WTC11 (cell line): ENCODE measurements at regions not wholly inside any gene's neighbourhood (a gene's known extent, or its start where the extent isn't known, plus 50 kb on each side); places are given as distances from the start of the nearest gene placed in this dataset.

Experiments
- ATAC-seq: fragments of 200-7000 bp; cut with Tn5 transposase; 2 replicates; pipeline ENCODE4 v1.10.0; 2021; ENCODE audit warnings: mild to moderate bottlenecking, moderate library complexity
- CTCF ChIA-PET: fragments of 300-600 bp; sonication (Branson Sonifier 250); formaldehyde crosslinking; loops from one replicate; lab custom pipeline; 2021; ENCODE audit warnings: antibody characterized with exemption; lab: Charles Lee
- POLR2A ChIA-PET: fragments of 350-600 bp; sonication (Branson Sonifier 250); formaldehyde crosslinking; loops from one replicate; lab custom pipeline; 2021; ENCODE audit warnings: antibody characterized with exemption; lab: Charles Lee
- DNase-seq: peaks from one replicate; pipeline ENCODE4 v3.0.0; 2021; ENCODE audit warnings: low spot score
- H3K27ac Mint-ChIP-seq: 2 replicates; pipeline ENCODE4 v1.8.0; 2021; ENCODE audit warnings: mixed read lengths
- H3K27me3 Mint-ChIP-seq: 2 replicates; pipeline ENCODE4 v1.8.0; 2021; ENCODE audit warnings: low read depth, mild to moderate bottlenecking, moderate library complexity, mixed read lengths
- H3K36me3 Mint-ChIP-seq: 2 replicates; pipeline ENCODE4 v1.8.0; 2021; ENCODE audit warnings: mixed read lengths
- H3K4me1 Mint-ChIP-seq: 2 replicates; pipeline ENCODE4 v1.8.0; 2022; ENCODE audit warnings: mixed read lengths
- H3K4me3 Mint-ChIP-seq: 2 replicates; pipeline ENCODE4 v1.8.0; 2021; ENCODE audit warnings: mild to moderate bottlenecking, moderate library complexity, mixed read lengths
- H3K9me3 Mint-ChIP-seq: 2 replicates; pipeline ENCODE4 v1.8.0; 2021; ENCODE audit warnings: mixed read lengths
- AFF4 ChIP-seq: sonication (generic); formaldehyde crosslinking; IDR thresholded peaks from 2 replicates; pipeline ENCODE4 v1.8.1; 2023; ENCODE audit warnings: mild to moderate bottlenecking, missing genetic modification reagents, borderline replicate concordance
- ATF2 ChIP-seq: sonication (generic); formaldehyde crosslinking; IDR thresholded peaks from 2 replicates; pipeline ENCODE4 v1.8.1; 2022; ENCODE audit warnings: low read depth, missing genetic modification reagents, borderline replicate concordance
- CBFB ChIP-seq: sonication (generic); formaldehyde crosslinking; IDR thresholded peaks from 2 replicates; pipeline ENCODE4 v1.8.1; 2022; ENCODE audit warnings: mild to moderate bottlenecking, low read depth, missing genetic modification reagents
- EMX1 ChIP-seq: fragments of 250-450 bp; sonication (Bioruptor Pico); IDR thresholded peaks from 2 replicates; pipeline ENCODE4 v1.8.0; 2021; ENCODE audit warnings: mild to moderate bottlenecking
- ERG ChIP-seq: fragments of 250-450 bp; sonication (Bioruptor Pico); IDR thresholded peaks from 2 replicates; pipeline ENCODE4 v1.8.0; 2021; ENCODE audit warnings: mild to moderate bottlenecking
- ETV6 ChIP-seq: sonication (generic); formaldehyde crosslinking; IDR thresholded peaks from 2 replicates; pipeline ENCODE4 v1.8.1; 2022; ENCODE audit warnings: mild to moderate bottlenecking, missing genetic modification reagents
- FOXP1 ChIP-seq: sonication (generic); formaldehyde crosslinking; IDR thresholded peaks from 2 replicates; pipeline ENCODE4 v1.8.0; 2022; ENCODE audit warnings: missing genetic modification reagents, mild to moderate bottlenecking, moderate library complexity, borderline replicate concordance
- FOXP4 ChIP-seq: sonication (generic); formaldehyde crosslinking; IDR thresholded peaks from 2 replicates; pipeline ENCODE4 v1.8.0; 2022; ENCODE audit warnings: mild to moderate bottlenecking, missing genetic modification reagents
- GRHL2 ChIP-seq: fragments of 250-450 bp; sonication (Bioruptor Pico); IDR thresholded peaks from 2 replicates; pipeline ENCODE4 v1.8.0; 2022; ENCODE audit warnings: mild to moderate bottlenecking, moderate library complexity; ENCODE audit not compliant: insufficient replicate concordance, severe bottlenecking
- HMGXB4 ChIP-seq: sonication (generic); formaldehyde crosslinking; IDR thresholded peaks from 2 replicates; pipeline ENCODE4 v1.8.1; 2023; ENCODE audit warnings: mild to moderate bottlenecking, moderate library complexity, missing genetic modification reagents
- IRF2 ChIP-seq: sonication (generic); formaldehyde crosslinking; IDR thresholded peaks from 2 replicates; pipeline ENCODE4 v1.8.0; 2022; ENCODE audit warnings: low read depth, missing genetic modification reagents, borderline replicate concordance
- MAX ChIP-seq: sonication (generic); formaldehyde crosslinking; IDR thresholded peaks from 2 replicates; pipeline ENCODE4 v1.8.0; 2022; ENCODE audit warnings: mild to moderate bottlenecking, missing genetic modification reagents
- PREB ChIP-seq: sonication (generic); formaldehyde crosslinking; IDR thresholded peaks from 2 replicates; pipeline ENCODE4 v1.8.1; 2022; ENCODE audit warnings: mild to moderate bottlenecking, missing genetic modification reagents, moderate library complexity, borderline replicate concordance
- PRRX2 ChIP-seq: fragments of 250-450 bp; sonication (Bioruptor Pico); IDR thresholded peaks from 2 replicates; pipeline ENCODE4 v1.8.0; 2021; ENCODE audit warnings: mild to moderate bottlenecking
- RORB ChIP-seq: fragments of 250-450 bp; sonication (Bioruptor Pico); IDR thresholded peaks from 2 replicates; pipeline ENCODE4 v1.9.0; 2021; ENCODE audit warnings: mild to moderate bottlenecking
- SMAD3 ChIP-seq: sonication (generic); formaldehyde crosslinking; IDR thresholded peaks from 2 replicates; pipeline ENCODE4 v1.8.0; 2022; ENCODE audit warnings: missing genetic modification reagents, mild to moderate bottlenecking, borderline replicate concordance
- SMAD4 ChIP-seq: sonication (generic); formaldehyde crosslinking; IDR thresholded peaks from 2 replicates; pipeline ENCODE4 v1.8.0; 2022; ENCODE audit warnings: mild to moderate bottlenecking, missing genetic modification reagents
- SOX15 ChIP-seq: fragments of 250-450 bp; sonication (Bioruptor Pico); IDR thresholded peaks from 2 replicates; pipeline ENCODE4 v1.9.0; 2021; ENCODE audit warnings: mild to moderate bottlenecking
- ZNF121 ChIP-seq: sonication (generic); formaldehyde crosslinking; IDR thresholded peaks from 2 replicates; pipeline ENCODE4 v1.8.0; 2023; ENCODE audit warnings: missing genetic modification reagents
- ZNF138 ChIP-seq: sonication (generic); formaldehyde crosslinking; conservative IDR thresholded peaks from 2 replicates; pipeline ENCODE4 v1.8.1; 2022; ENCODE audit warnings: mild to moderate bottlenecking, moderate library complexity, missing genetic modification reagents
- ZNF219 ChIP-seq: sonication (generic); formaldehyde crosslinking; IDR thresholded peaks from 2 replicates; pipeline ENCODE4 v1.8.0; 2023; ENCODE audit warnings: missing genetic modification reagents, mild to moderate bottlenecking, borderline replicate concordance
- ZNF232 ChIP-seq: sonication (generic); formaldehyde crosslinking; IDR thresholded peaks from 2 replicates; pipeline ENCODE4 v1.8.0; 2022; ENCODE audit warnings: mild to moderate bottlenecking, missing genetic modification reagents
- ZNF263 ChIP-seq: sonication (generic); formaldehyde crosslinking; IDR thresholded peaks from 2 replicates; pipeline ENCODE4 v1.8.1; 2022; ENCODE audit warnings: low read depth, mild to moderate bottlenecking, moderate library complexity, missing genetic modification reagents
- ZNF317 ChIP-seq: sonication (generic); formaldehyde crosslinking; IDR thresholded peaks from 2 replicates; pipeline ENCODE4 v1.8.1; 2023; ENCODE audit warnings: low read depth, mild to moderate bottlenecking, moderate library complexity, missing genetic modification reagents, borderline replicate concordance
- ZNF423 ChIP-seq: fragments of 250-450 bp; sonication (Bioruptor Pico); IDR thresholded peaks from 2 replicates; pipeline ENCODE4 v2.1.2; 2022; ENCODE audit warnings: mild to moderate bottlenecking, moderate library complexity

GRCh38 chr12:77608271-77608824, 222.3 kb upstream of the NAV3 start:
- Mint-ChIP-seq H3K27me3 (no peaks in the 10 kb centered on the region), H3K4me1 (peaks cover 17% of the 10 kb centered on the region), H3K27ac (no peak overlapping the region), H3K9me3 (no peaks in the 10 kb centered on the region), H3K4me3 (no peak overlapping the region), H3K36me3 (no peaks in the 10 kb centered on the region)
- no peak for ATAC-seq
- CTCF ChIA-PET: no interaction called here
- TF ChIP-seq HMGXB4 (CRISPR knock-in tag) (no peak), ZNF317 (CRISPR knock-in tag) (no peak), RORB (CRISPR knock-in tag) (no peak), ZNF423 (no peak), CBFB (no peak), ZNF219 (CRISPR knock-in tag) (no peak), IRF2 (CRISPR knock-in tag) (no peak), PRRX2 (CRISPR knock-in tag) (no peak), GRHL2 (CRISPR knock-in tag) (no peak), MAX (CRISPR knock-in tag) (no peak), EMX1 (CRISPR knock-in tag) (no peak)
- POLR2A ChIA-PET: no interaction called here
- no peak for DNase-seq

- Mint-ChIP-seq H3K27me3 (no peaks in the 10 kb centered on the region), H3K9me3 (no peaks in the 10 kb centered on the region), H3K4me1 (peaks cover 6% of the 10 kb centered on the region), H3K27ac (no peak overlapping the region), H3K36me3 (no peaks in the 10 kb centered on the region), H3K4me3 (no peak overlapping the region)
- CTCF ChIA-PET: interaction anchor here (2.0 kb wide), 1 partner anchor 9 kb away, joined by 4 read pairs; no protein-coding TSS in a partner anchor
- POLR2A ChIA-PET: no interaction called here
- no peak for DNase-seq
- no peak for ATAC-seq
- no peak for TF ChIP-seq ERG (CRISPR knock-in tag)
- no peak for TF ChIP-seq ZNF263 (CRISPR knock-in tag)
- no peak for TF ChIP-seq AFF4
- no peak for TF ChIP-seq ETV6 (CRISPR knock-in tag)
- TF ChIP-seq FOXP1 (CRISPR knock-in tag): no peak
- TF ChIP-seq PREB (CRISPR knock-in tag): no peak
- no peak for TF ChIP-seq SOX15 (CRISPR knock-in tag)
- no peak for TF ChIP-seq ZNF232 (CRISPR knock-in tag)
- TF ChIP-seq ZNF138: no peak
- TF ChIP-seq ATF2: no peak
- TF ChIP-seq SMAD4 (CRISPR knock-in tag): no peak
- no peak for TF ChIP-seq GRHL2 (CRISPR knock-in tag)
- no peak for TF ChIP-seq FOXP4 (CRISPR knock-in tag)
- TF ChIP-seq EMX1 (CRISPR knock-in tag): no peak
- TF ChIP-seq ZNF121 (CRISPR knock-in tag): no peak
- TF ChIP-seq SMAD3 (CRISPR knock-in tag): no peak
Observed at GRCh38 chr12:77606348-77606747, 224.3 kb upstream of the NAV3 start.
